Prostate gland (tissue), 2 donors: ENCODE measurements at regions not wholly inside any gene's neighbourhood (a gene's known extent, or its start where the extent isn't known, plus 50 kb on each side); places are given as distances from the start of the nearest gene placed in this dataset.

Source experiments
- DNase-seq: peaks from one replicate; pipeline ENCODE4 v3.0.0-alpha.2; 2019; ENCODE audit warnings: low spot score
- H3K27ac ChIP-seq, 2 donors: fragments of 200-600 bp; sonication (generic); 2 replicates each; pipeline ENCODE4 v1.5.1; 2017 to 2019
- H3K27me3 ChIP-seq: fragments of 200-600 bp; sonication (generic); replicated peaks from 2 replicates; pipeline ENCODE4 v1.5.1; 2019; ENCODE audit not compliant: insufficient read depth
- H3K36me3 ChIP-seq, 2 donors: fragments of 200-600 bp; sonication (generic); 1 replicate in 1 of 2; 2 replicates in 1 of 2; pipeline versions ENCODE4 v1.5.1 to v1.8.1; 2017 to 2019
- H3K4me1 ChIP-seq: fragments of 200-600 bp; sonication (generic); replicated peaks from 2 replicates; pipeline ENCODE4 v1.5.1; 2019
- H3K4me3 ChIP-seq, 2 donors: fragments of 200-600 bp; sonication (generic); 2 replicates each; pipeline ENCODE4 v1.5.1; 2017 to 2019
- H3K9me3 ChIP-seq: fragments of 200-600 bp; sonication (generic); 2 replicates; pipeline ENCODE4 v1.5.1; 2017
- POLR2A ChIP-seq: fragments of 450-650 bp; IDR thresholded peaks from one replicate; pipeline ENCODE4 v1.6.1; 2016; ENCODE audit warnings: antibody characterized with exemption, mild to moderate bottlenecking
- POLR2AphosphoS5 ChIP-seq: sonication (generic); formaldehyde crosslinking; IDR thresholded peaks from one replicate; pipeline ENCODE4 v1.6.1; 2017; ENCODE audit warnings: antibody characterized with exemption
- WGBS: methylation state at CpG from one replicate; pipeline ENCODE4 v1.1.5; 2018; 5-methylcytosine and 5-hydroxymethylcytosine counted together
- intact Hi-C: fragments of 100-400 bp; cut with DNase I; formaldehyde crosslinking; loops from one replicate; pipeline ENCODE4 v1.14.2; 2022
- TF ChIP-seq, protein P1 (sequence below), 4 experiments: fragments of 200-600 bp in 2 of 4; fragments of 450-650 bp in 2 of 4; sonication (generic) in 2 of 4; IDR thresholded peaks; 1 replicate in 3 of 4; 2 replicates in 1 of 4; pipeline ENCODE4 v1.5.1; 2016 to 2019; ENCODE audit warnings: antibody characterized with exemption in 4 of 4, mild to moderate bottlenecking in 2 of 4, moderate library complexity in 2 of 4

DNA sequence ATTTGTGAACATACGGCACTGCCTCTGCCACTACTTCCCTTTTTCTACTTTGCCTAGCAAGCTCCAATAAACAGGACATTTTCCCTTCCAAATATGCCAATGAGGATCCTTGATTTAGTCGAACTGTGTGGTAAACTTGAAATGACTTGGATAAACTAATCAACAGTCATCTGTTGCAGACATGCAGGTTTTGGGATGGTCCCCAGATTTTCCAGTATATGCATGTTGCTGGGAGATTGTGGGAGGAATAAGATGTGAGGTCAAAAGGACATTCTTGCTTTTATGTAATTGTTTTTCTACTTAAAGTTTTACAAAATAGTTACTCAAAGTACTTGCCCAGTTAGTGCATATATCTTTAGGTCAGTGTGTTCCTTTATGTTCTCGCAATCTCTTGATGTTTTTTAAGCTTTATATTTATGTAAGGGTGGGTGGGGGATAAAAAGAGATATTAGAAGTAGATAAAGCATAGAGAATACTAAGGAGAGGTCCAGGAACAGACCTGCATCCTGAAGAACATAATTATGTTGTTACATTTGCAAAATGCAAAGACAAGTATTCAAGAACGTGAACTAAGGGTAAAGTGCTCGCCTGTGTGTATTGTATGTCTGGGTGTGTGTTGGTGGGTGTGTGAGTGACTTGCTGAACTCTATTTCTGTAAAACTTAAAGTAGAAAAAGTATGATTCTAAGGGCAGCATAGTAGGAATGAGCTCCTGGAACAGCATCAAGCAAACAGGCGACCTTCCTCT lies 88.4 kb upstream of the OXGR1 start:
- TF ChIP-seq POLR2AphosphoS5 = no peak
- TF ChIP-seq POLR2A = no peak
- TF ChIP-seq, protein P1, sequence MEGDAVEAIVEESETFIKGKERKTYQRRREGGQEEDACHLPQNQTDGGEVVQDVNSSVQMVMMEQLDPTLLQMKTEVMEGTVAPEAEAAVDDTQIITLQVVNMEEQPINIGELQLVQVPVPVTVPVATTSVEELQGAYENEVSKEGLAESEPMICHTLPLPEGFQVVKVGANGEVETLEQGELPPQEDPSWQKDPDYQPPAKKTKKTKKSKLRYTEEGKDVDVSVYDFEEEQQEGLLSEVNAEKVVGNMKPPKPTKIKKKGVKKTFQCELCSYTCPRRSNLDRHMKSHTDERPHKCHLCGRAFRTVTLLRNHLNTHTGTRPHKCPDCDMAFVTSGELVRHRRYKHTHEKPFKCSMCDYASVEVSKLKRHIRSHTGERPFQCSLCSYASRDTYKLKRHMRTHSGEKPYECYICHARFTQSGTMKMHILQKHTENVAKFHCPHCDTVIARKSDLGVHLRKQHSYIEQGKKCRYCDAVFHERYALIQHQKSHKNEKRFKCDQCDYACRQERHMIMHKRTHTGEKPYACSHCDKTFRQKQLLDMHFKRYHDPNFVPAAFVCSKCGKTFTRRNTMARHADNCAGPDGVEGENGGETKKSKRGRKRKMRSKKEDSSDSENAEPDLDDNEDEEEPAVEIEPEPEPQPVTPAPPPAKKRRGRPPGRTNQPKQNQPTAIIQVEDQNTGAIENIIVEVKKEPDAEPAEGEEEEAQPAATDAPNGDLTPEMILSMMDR (IDR thresholded peaks at IDR 0.05) = no peak
- 80% methylated on average over 6 of the region's 6 CpGs for WGBS
- H3K27me3 ChIP-seq = no peaks in the 10 kb centered on the region
- H3K4me1 ChIP-seq = no peaks in the 10 kb centered on the region
- no peak overlapping the region for H3K4me3 ChIP-seq
- intact Hi-C loops = no loop called here
- no peak overlapping the region for H3K27ac ChIP-seq
- no peaks in the 10 kb centered on the region for H3K36me3 ChIP-seq
- DNase-seq = no peak
- no peaks in the 10 kb centered on the region for H3K9me3 ChIP-seq

DNA sequence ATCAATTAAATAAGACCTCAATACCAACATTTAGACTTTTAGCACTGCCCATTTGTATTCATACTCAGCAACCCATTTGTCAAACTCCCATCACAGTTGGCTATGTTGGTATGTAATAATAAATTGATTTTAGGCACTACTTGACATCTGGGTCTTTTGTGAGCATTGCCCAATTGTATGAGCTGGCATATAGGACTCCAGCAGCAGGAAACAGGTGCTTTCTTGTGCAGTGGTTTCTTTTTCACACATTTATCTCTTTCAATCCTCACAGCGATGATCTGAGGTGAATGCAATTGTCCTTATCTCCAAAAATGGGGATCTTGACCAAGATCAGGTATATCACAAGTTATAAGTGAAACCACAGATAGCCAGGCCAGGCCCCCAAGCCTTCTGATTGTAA lies 96.9 kb upstream of the OXGR1 start:
- no peak overlapping the region for H3K4me3 ChIP-seq
- no peak overlapping the region for H3K27ac ChIP-seq
- H3K4me1 ChIP-seq = no peaks in the 10 kb centered on the region
- intact Hi-C loops = no loop called here
- H3K36me3 ChIP-seq = no peaks in the 10 kb centered on the region
- H3K9me3 ChIP-seq = no peaks in the 10 kb centered on the region
- no peaks in the 10 kb centered on the region for H3K27me3 ChIP-seq
- no peak for DNase-seq
- WGBS = 92% methylated on average over 1 of the region's 1 CpG
- no peak for TF ChIP-seq POLR2A
- TF ChIP-seq, protein P1 (IDR thresholded peaks at IDR 0.05) = no peak
- TF ChIP-seq POLR2AphosphoS5 = no peak

DNA sequence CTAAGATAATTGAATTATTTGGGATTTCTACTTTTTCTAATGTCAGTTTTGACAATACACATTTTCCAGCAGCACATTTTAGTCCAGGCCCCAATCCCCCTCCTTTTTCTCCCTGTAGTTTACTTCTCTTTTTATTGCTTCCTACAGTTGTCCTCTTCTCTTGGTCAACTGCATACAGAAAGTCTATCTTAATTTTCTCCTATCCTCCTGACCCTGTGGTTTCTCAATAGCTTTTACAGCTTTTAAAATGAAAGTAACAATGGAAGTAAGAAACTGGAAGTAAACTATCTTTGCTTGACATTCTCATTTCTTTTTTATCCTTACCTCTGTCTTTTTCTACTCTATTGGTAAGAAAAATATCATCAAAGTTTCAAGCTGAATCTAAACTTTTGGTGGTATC lies 106.5 kb upstream of the OXGR1 start:
- H3K4me3 ChIP-seq = no peak overlapping the region
- H3K27me3 ChIP-seq = no peaks in the 10 kb centered on the region
- H3K4me1 ChIP-seq = no peaks in the 10 kb centered on the region
- no peak for DNase-seq
- TF ChIP-seq POLR2AphosphoS5 (no peak), POLR2A (no peak)
- TF ChIP-seq, protein P1 (IDR thresholded peaks at IDR 0.05) = no peak
- H3K36me3 ChIP-seq = no peaks in the 10 kb centered on the region
- intact Hi-C loops = no loop called here
- no peak overlapping the region for H3K27ac ChIP-seq
- no peaks in the 10 kb centered on the region for H3K9me3 ChIP-seq

DNA sequence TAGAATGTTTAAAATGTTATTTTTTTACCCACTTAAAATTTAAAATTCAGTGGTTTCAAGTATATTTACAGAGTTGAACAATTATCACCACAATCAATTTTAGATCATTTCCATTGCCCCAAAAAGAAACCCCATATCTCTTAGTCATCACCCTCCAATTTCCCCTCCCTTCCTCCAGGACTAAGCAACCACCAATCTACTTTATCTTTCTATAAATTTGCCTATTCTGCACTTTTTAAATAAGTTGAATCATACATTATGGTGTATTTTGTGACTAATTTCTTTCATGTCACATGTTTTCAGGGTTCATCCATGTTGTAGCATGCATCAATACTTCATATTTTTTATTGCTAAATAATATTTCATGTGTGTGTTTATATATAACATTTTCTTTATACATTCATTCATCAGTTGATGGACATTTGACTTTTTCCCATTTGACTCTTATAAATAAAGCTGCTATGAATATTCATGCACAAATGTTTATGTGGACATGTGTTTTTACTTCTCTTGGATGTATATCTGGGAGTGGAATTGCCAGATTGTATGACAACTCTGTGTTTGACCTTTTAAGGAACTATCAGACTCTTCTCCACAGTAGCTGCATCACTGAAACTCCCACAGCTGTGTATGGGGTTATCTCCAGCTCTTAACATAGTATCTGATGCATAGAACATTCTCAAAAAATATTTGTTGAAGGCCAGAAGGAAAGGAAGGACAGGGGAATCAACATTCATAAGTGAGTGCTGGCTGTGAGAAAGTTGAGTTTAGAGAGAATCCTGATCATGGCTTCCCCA lies 107.8 kb upstream of the OXGR1 start:
- no peak for DNase-seq
- no peaks in the 10 kb centered on the region for H3K27me3 ChIP-seq
- no peak overlapping the region for H3K27ac ChIP-seq
- no peaks in the 10 kb centered on the region for H3K4me1 ChIP-seq
- H3K4me3 ChIP-seq = no peak overlapping the region
- no peak for TF ChIP-seq POLR2AphosphoS5
- TF ChIP-seq, protein P1 (IDR thresholded peaks at IDR 0.05) = no peak
- no peak for TF ChIP-seq POLR2A
- intact Hi-C loops = no loop called here
- H3K9me3 ChIP-seq = no peaks in the 10 kb centered on the region
- H3K36me3 ChIP-seq = no peaks in the 10 kb centered on the region

DNA sequence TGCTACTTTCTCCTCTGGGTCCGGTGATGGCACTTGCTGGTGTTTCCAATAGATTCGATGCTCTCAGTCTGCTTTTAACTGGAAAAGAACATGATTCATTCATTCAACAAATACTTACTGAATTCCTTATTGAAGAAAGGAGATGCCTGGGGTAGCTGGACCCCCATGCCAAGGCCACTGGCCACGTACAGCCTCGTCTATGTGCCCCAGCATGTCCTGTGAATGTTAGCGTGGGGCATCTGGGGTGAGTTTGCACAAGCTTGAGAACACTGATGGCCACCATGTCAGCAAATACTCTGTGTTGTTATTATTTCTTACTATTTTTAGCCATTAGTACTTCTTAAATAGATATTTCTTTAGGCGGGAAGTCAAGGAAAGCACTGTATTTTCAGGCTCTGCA lies 112.0 kb upstream of the OXGR1 start:
- H3K4me1 ChIP-seq = no peaks in the 10 kb centered on the region
- no peak overlapping the region for H3K27ac ChIP-seq
- WGBS = 88% methylated on average over 6 of the region's 6 CpGs
- H3K36me3 ChIP-seq = no peaks in the 10 kb centered on the region
- H3K9me3 ChIP-seq = no peaks in the 10 kb centered on the region
- DNase-seq = no peak
- no peak for TF ChIP-seq POLR2AphosphoS5
- no peak for TF ChIP-seq POLR2A
- TF ChIP-seq, protein P1 (IDR thresholded peaks at IDR 0.05) = no peak
- intact Hi-C loops = no loop called here
- no peaks in the 10 kb centered on the region for H3K27me3 ChIP-seq
- H3K4me3 ChIP-seq = no peak overlapping the region
